ENCODE measurements at regions not wholly inside any gene's neighbourhood (a gene's known extent, or its start where the extent isn't known, plus 50 kb on each side); places are given as distances from the start of the nearest gene placed in this dataset.

- ATAC-seq (no peak), DNase-seq (no peak)
- no peaks in the 10 kb centered on the region for H3K36me3 ChIP-seq (ENCODE audit: low read depth)
- H3K4me3 ChIP-seq = no peak overlapping the region
- H3K9me3 ChIP-seq = no peaks in the 10 kb centered on the region
- TF ChIP-seq, protein P1, sequence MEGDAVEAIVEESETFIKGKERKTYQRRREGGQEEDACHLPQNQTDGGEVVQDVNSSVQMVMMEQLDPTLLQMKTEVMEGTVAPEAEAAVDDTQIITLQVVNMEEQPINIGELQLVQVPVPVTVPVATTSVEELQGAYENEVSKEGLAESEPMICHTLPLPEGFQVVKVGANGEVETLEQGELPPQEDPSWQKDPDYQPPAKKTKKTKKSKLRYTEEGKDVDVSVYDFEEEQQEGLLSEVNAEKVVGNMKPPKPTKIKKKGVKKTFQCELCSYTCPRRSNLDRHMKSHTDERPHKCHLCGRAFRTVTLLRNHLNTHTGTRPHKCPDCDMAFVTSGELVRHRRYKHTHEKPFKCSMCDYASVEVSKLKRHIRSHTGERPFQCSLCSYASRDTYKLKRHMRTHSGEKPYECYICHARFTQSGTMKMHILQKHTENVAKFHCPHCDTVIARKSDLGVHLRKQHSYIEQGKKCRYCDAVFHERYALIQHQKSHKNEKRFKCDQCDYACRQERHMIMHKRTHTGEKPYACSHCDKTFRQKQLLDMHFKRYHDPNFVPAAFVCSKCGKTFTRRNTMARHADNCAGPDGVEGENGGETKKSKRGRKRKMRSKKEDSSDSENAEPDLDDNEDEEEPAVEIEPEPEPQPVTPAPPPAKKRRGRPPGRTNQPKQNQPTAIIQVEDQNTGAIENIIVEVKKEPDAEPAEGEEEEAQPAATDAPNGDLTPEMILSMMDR (IDR thresholded peaks at IDR 0.05) = no peak
- no peaks in the 10 kb centered on the region for H3K4me1 ChIP-seq (ENCODE audit: low read depth)
- intact Hi-C loops (cut with DNase I, micrococcal nuclease) = no loop called here
These were observed 508.4 kb upstream of the ZEB2 start for GRCh38 chr2:145028101-145028920.

DNA sequence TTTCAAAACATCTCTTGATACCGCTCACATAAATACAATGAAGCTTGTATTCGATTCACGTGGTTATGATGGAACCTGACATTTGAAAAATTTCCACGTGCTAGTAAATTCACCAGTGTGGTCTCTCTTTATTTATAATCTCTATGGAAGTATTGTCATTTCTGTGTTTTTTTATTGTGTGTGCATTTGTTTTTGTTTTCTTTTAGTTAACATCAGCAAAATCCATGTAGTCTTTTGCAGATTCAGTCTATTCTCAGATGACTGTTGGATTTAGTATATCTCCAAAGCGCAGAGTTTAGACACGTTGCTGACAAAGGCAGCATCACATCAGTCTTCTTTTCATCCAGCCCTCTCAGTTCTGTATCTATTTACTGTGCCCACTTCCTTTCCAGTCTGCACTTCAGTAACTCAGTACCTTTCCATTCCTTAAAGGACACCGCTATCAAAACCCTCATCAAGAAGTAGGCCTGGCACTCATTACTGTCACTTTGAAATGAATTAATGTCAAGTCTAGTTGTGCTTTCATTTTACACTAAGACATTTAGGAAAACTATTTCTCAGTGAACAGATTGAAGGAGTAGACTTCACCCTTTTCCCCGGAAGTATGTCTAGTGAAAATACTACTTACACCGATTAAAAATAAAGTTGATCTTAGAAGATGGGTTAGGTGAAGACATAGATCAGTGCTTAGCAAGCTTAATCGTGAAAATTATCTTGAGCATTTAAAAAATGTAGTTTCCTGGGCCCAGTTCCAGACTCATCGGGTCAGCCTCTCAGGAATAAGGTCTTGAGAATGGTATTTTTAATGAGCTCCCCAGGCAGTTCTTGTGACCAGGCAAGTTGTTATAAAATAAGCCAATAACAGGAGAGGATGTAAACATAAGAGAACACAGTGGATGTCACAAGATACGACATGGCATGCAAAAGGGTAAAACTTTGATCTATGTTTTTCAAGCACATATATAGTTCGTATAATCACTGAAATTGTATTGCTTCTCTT, 506.8 kb upstream of the ZEB2 start:
- intact Hi-C loops (cut with DNase I, micrococcal nuclease) = no loop called here
- ATAC-seq = no peak
- Histone ChIP-seq H3K4me1 (ENCODE audit: low read depth) (no peaks in the 10 kb centered on the region), H3K4me3 (no peak overlapping the region), H3K36me3 (ENCODE audit: low read depth) (no peaks in the 10 kb centered on the region), H3K9me3 (no peaks in the 10 kb centered on the region)
- DNase-seq = no peak
- TF ChIP-seq, protein P1 (IDR thresholded peaks at IDR 0.05) = no peak

GRCh38 chr2:145025382-145025781, 505.5 kb upstream of the ZEB2 start:
- no peaks in the 10 kb centered on the region for H3K9me3 ChIP-seq
- DNase-seq = no peak
- no peak overlapping the region for H3K4me3 ChIP-seq
- no peaks in the 10 kb centered on the region for H3K36me3 ChIP-seq (ENCODE audit: low read depth)
- no peaks in the 10 kb centered on the region for H3K4me1 ChIP-seq (ENCODE audit: low read depth)
- no peak for ATAC-seq
- TF ChIP-seq, protein P1 (IDR thresholded peaks at IDR 0.05) = no peak
- intact Hi-C loops (cut with DNase I, micrococcal nuclease) = no loop called here

GRCh38 chr2:145023334-145023934, 503.5 kb upstream of the ZEB2 start:
- H3K9me3 ChIP-seq = no peaks in the 10 kb centered on the region
- TF ChIP-seq, protein P1 (IDR thresholded peaks at IDR 0.05) = no peak
- intact Hi-C loops (cut with DNase I, micrococcal nuclease) = no loop called here
- H3K4me3 ChIP-seq = no peak overlapping the region
- DNase-seq (no peak), ATAC-seq (no peak)
- H3K4me1 ChIP-seq (ENCODE audit: low read depth) = no peaks in the 10 kb centered on the region
- H3K36me3 ChIP-seq (ENCODE audit: low read depth) = no peaks in the 10 kb centered on the region

DNA sequence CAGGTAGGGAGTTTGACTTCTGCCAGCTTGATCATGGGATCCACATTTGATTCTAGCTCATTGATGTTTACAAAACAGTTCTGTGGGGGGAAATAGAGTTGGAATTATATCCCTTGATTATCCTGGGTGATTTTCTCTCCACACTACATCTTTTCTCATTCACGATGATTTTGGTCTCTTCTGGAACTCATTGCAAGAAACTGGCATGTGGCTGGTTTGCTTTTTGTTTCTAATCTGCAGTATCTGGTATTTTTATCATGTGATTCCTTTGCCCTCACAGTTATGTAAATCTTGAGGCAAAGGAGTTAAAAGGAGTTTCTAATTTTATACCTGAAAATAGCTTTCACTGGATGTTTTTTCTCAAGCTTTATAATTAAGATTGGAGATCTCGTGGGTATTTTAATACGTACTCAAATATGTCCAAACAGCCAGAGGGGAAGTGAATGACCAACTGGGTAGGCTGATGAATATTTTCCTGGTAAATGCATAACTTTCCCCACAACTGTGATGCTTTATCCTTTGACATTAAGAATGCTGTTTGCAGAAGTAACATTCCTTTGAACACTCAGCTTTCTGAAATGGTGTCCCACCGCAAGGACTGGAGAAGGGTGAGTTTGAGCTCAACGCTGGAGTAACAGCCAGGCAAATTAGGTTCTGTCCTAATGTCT, 502.9 kb upstream of the ZEB2 start:
- Histone ChIP-seq H3K4me3 (no peak overlapping the region), H3K4me1 (ENCODE audit: low read depth) (no peaks in the 10 kb centered on the region), H3K9me3 (no peaks in the 10 kb centered on the region), H3K36me3 (ENCODE audit: low read depth) (no peaks in the 10 kb centered on the region)
- TF ChIP-seq, protein P1 (IDR thresholded peaks at IDR 0.05) = no peak
- DNase-seq (no peak), ATAC-seq (no peak)
- intact Hi-C loops (cut with DNase I, micrococcal nuclease) = no loop called here

Measured in mucosa of descending colon (tissue), 3 donors.